Pancreas (tissue), 10 donors: ENCODE measurements at regions not wholly inside any gene's neighbourhood (a gene's known extent, or its start where the extent isn't known, plus 50 kb on each side); places are given as distances from the start of the nearest gene placed in this dataset.

Source experiments
- ATAC-seq, 4 donors: fragments of 200-7000 bp; cut with Tn5 transposase; one replicate each; pipeline versions ENCODE4 v1.8.0 to v1.9.1; 2020; ENCODE audit warnings: mild to moderate bottlenecking in 4 of 4, moderate library complexity in 4 of 4
- DNase-seq, 6 donors: peaks; one replicate each; pipeline ENCODE4 v3.0.0-alpha.2; 2020
- FAIRE-seq: peaks from 2 replicates; lab custom pipeline; 2012; peaks lifted over from hg19 to GRCh38; lab: Jason Lieb, UNC
- H3K27ac ChIP-seq, 4 donors: fragments of 200-600 bp; sonication (generic); 1 replicate in 3 of 4; 2 replicates in 1 of 4; pipeline versions ENCODE4 v1.5.0 to v1.8.0; 2020
- H3K27me3 ChIP-seq, 4 donors: fragments of 200-600 bp; one replicate each; pipeline ENCODE4 v1.8.0; 2021
- H3K36me3 ChIP-seq, 3 donors: fragments of 200-600 bp; sonication (generic) in 1 of 3; one replicate each; pipeline versions ENCODE4 v1.5.0 to v1.8.0; 2020 to 2021
- H3K4me1 ChIP-seq, 3 donors: fragments of 200-600 bp; one replicate each; pipeline ENCODE4 v1.8.0; 2021
- H3K4me3 ChIP-seq, 4 donors: fragments of 200-600 bp; sonication (generic) in 2 of 4; one replicate each; pipeline versions ENCODE4 v1.5.0 to v1.8.0; 2020 to 2021
- H3K9me3 ChIP-seq, 4 donors: fragments of 200-600 bp; one replicate each; pipeline ENCODE4 v1.8.0; 2021
- WGBS, 2 donors: extraction: QIAGEN DNeasy Blood & Tissue Kit; methylation state at CpG; one replicate each; pipeline ENCODE4 v1.1.7; 2013; 5-methylcytosine and 5-hydroxymethylcytosine counted together
- intact Hi-C, 3 donors: fragments of 100-400 bp; cut with DNase I; formaldehyde crosslinking; loops; one replicate each; pipeline versions ENCODE4 v1.11.1 to v1.14.2; 2022
- TF ChIP-seq, protein P1 (sequence below), 4 donors: fragments of 200-600 bp; sonication (generic) in 3 of 4; IDR thresholded peaks; one replicate each; pipeline versions ENCODE4 v1.5.0 to v1.8.0; 2021; ENCODE audit warnings: antibody characterized with exemption in 4 of 4
- donor health status: healthy with polysubstance abuse.
- donor health status: DM: no; HTN: no; CAD: no; lungs with moderate emphysema.
- donor health status: DM: no; HTN: no; CAD: no.
- donor health status: control.
- donor health status: control.
- donor health status: Bipolar disorder and iron deficiency.
- donor health status: DM: yes; HTN: yes; CAD: no.
- donor health status: DM: no; HTN: no; CAD: no.
- donor health status: DM: no; HTN: no; CAD: no.
- donor health status: DM: yes; HTN: yes; CAD: no.

DNA sequence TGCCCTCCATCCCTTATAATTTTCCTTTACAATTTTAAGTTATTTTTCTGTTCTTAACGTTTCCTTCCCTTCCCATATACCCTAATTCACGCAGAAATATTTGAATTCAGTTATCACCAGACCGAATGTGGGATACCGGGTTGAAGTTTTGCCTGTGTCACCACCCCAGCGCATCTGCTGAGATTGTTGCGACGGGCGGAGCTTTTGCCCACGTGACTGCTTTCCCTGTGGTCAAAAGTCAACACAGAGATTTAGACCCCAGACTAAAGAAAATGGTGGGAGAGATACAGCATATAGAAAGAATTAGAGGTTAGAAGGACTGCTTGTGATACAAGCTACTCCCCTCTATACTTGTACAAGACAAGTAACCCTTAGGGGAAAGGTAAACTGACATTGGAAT is 326.4 kb upstream of the CTNND2 start:
- H3K36me3 ChIP-seq = no peaks in the 10 kb centered on the region
- ATAC-seq (no peak), FAIRE-seq (no peak)

DNA sequence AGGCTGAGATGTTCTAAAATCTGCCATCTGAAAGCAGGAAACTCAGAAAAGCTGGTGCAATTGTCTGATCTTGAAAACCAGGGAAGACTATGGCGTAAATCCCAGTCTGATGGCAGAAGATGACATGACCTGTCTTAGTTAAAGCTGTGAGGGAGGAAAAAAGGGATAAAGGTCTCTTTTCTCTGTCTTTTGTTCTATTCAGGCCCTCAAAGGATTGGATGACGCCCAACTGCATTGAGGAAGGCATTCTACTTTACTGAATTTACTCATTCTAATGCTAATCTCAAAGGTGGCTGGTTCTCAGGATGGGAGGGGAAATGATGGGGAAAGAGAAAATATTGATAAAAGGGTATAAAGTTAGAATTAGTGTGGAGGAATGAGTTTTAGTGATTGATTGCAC is 312.8 kb upstream of the CTNND2 start:
- ATAC-seq (no peak), FAIRE-seq (no peak), DNase-seq (no peak)
- TF ChIP-seq, protein P1, sequence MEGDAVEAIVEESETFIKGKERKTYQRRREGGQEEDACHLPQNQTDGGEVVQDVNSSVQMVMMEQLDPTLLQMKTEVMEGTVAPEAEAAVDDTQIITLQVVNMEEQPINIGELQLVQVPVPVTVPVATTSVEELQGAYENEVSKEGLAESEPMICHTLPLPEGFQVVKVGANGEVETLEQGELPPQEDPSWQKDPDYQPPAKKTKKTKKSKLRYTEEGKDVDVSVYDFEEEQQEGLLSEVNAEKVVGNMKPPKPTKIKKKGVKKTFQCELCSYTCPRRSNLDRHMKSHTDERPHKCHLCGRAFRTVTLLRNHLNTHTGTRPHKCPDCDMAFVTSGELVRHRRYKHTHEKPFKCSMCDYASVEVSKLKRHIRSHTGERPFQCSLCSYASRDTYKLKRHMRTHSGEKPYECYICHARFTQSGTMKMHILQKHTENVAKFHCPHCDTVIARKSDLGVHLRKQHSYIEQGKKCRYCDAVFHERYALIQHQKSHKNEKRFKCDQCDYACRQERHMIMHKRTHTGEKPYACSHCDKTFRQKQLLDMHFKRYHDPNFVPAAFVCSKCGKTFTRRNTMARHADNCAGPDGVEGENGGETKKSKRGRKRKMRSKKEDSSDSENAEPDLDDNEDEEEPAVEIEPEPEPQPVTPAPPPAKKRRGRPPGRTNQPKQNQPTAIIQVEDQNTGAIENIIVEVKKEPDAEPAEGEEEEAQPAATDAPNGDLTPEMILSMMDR (IDR thresholded peaks at IDR 0.05) = no peak
- H3K4me1 ChIP-seq = no peaks in the 10 kb centered on the region
- no peak overlapping the region for H3K27ac ChIP-seq
- no peaks in the 10 kb centered on the region for H3K27me3 ChIP-seq
- H3K36me3 ChIP-seq = no peaks in the 10 kb centered on the region
- no peak overlapping the region for H3K4me3 ChIP-seq
- intact Hi-C loops = no loop called here
- WGBS, 2 donors = 61 to 70% methylated on average over 2 of the region's 2 CpGs
- H3K9me3 ChIP-seq = no peaks in the 10 kb centered on the region

More for the DNA sequence above, 326.4 kb upstream of the CTNND2 start:
- Histone ChIP-seq H3K27me3 (no peaks in the 10 kb centered on the region), H3K27ac (no peak overlapping the region), H3K4me3 (no peak overlapping the region), H3K4me1 (no peaks in the 10 kb centered on the region), H3K9me3 (no peaks in the 10 kb centered on the region)
- TF ChIP-seq, protein P1 (IDR thresholded peaks at IDR 0.05) = no peak
- 72 to 82% methylated on average over 9 of the region's 9 CpGs for WGBS, 2 donors
- DNase-seq = no peak
- intact Hi-C loops = no loop called here

DNA sequence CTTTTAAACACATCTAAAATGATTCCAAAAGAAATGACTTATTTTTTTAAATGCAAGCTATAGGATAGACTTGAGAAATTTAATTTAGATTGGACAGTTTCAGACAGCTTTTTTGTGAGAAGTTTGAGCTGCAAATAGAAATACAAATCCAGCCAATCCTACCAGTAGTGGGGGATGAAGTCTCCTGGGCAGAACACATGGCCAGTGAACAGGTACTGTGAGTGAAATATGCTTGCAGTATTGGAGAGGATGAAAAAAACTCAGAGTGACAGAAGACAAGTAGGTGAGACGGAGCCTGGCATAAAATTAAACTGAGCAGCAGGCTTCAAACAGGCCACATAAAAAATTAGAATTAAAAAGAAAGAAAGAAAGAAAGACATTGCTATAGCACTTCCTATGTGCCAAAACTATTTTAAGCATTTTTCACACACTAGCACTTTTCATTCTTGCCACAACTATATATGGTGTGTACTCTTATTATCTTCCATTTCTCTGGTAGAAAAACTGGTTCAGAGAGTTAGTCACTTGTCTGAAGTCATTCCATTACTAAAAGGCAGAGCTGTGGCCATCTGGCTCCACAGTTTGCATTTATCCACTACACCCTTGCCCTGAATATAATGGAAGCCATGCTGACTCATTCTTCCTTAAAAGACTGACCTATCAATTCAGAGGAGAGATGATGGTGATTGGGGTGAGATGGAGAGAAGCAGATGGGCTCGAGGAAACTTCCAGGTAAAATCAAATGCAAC is 310.2 kb upstream of the CTNND2 start:
- no peak for FAIRE-seq
- no peak for DNase-seq
- Histone ChIP-seq H3K4me3 (no peak overlapping the region), H3K27ac (no peak overlapping the region), H3K36me3 (no peaks in the 10 kb centered on the region), H3K4me1 (no peaks in the 10 kb centered on the region), H3K9me3 (no peaks in the 10 kb centered on the region), H3K27me3 (no peaks in the 10 kb centered on the region)
- TF ChIP-seq, protein P1 (IDR thresholded peaks at IDR 0.05) = no peak
- intact Hi-C loops = no loop called here
- ATAC-seq = no peak
- 59 to 75% methylated on average over 2 of the region's 2 CpGs for WGBS, 2 donors

DNA sequence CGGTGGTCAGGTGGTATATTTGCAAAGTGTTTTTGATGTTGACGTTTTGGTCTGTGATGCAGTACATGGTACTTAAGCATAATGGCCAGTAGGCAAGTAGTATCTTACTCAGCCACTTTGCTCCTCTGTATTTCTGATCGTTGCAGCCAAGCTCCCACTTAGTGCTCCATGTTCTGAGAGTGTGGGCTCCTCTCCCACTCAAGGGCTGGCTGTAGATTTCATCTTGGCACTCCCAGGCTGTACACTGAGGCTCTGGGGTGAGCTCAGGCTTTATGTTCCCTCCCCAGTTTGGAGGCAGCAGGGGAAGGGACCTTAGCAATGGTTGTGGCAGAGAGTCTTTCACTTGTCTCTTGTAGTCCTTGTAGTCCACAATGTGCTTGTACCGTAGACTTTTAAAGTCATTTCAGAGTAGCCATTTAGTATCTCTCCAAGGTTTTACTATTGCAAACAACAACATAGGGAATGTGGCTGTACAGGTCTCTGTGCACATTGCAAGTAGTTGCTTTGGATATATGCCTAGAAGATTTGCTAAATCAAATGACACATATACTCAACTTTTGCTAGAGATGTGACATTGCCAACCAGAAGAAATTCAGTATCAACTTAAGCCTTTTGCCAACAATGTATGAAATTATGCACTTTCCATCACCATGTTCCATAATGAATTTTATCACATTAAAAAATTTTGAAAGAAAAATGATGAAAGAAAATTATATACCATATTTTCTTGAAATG is 304.3 kb upstream of the CTNND2 start:
- ATAC-seq = no peak
- intact Hi-C loops = no loop called here
- Histone ChIP-seq H3K27me3 (no peaks in the 10 kb centered on the region), H3K27ac (no peak overlapping the region), H3K4me3 (no peak overlapping the region), H3K9me3 (no peaks in the 10 kb centered on the region), H3K36me3 (no peaks in the 10 kb centered on the region), H3K4me1 (no peaks in the 10 kb centered on the region)
- TF ChIP-seq, protein P1 (IDR thresholded peaks at IDR 0.05) = no peak
- DNase-seq = no peak
- WGBS, 2 donors = 39 to 43% methylated on average over 4 of the region's 4 CpGs
- FAIRE-seq = no peak

DNA sequence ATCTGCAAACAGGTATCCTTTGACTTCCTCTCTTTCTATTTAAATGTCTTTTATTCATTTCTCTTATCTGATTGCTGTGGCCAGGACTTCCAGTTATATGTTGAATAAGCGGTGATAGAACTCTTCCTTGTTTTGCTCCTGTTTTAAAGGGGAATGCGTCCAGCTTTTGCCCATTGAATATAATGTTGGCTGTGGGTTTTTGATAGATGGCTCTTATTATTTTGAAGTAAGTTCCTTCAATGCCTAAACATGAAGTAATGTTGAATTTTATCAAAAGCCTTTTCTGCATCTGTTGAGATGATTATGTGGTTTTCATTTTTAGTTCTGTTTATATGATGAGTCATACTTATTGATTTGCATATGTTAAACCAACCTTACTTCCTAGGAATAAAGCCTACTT is 300.5 kb upstream of the CTNND2 start:
- Histone ChIP-seq H3K36me3 (no peaks in the 10 kb centered on the region), H3K4me3 (no peak overlapping the region), H3K9me3 (no peaks in the 10 kb centered on the region), H3K27ac (no peak overlapping the region), H3K4me1 (no peaks in the 10 kb centered on the region), H3K27me3 (no peaks in the 10 kb centered on the region)
- intact Hi-C loops = no loop called here
- TF ChIP-seq, protein P1 (IDR thresholded peaks at IDR 0.05) = no peak
- no peak for ATAC-seq
- DNase-seq = no peak
- 66 to 72% methylated on average over 2 of the region's 2 CpGs for WGBS, 2 donors
- no peak for FAIRE-seq
